HG02884 (cell line): ENCODE measurements at regions not wholly inside any gene's neighbourhood (a gene's known extent, or its start where the extent isn't known, plus 50 kb on each side); places are given as distances from the start of the nearest gene placed in this dataset.

ENCODE experiments used
- ATAC-seq: cut with Tn5 transposase; IDR thresholded peaks from one replicate; pipeline ENCODE4 v1.9.1; 2021; ENCODE audit warnings: mild to moderate bottlenecking, moderate library complexity; ENCODE audit not compliant: unreplicated experiment

- ATAC-seq = no peak
Measured at GRCh38 chr13:75135325-75135825, 346.6 kb downstream of the TBC1D4 start.

GRCh38 chr13:75132701-75133695 lies 349.0 kb downstream of the TBC1D4 start:
- ATAC-seq = no peak

GRCh38 chr13:75129331-75129730 lies 352.6 kb downstream of the TBC1D4 start:
- ATAC-seq = no peak

GRCh38 chr13:75124415-75124814 lies 357.6 kb downstream of the TBC1D4 start:
- no peak for ATAC-seq

GRCh38 chr13:75123428-75123827 lies 358.5 kb downstream of the TBC1D4 start:
- no peak for ATAC-seq

- no peak for ATAC-seq
Measured at GRCh38 chr13:75120085-75120484, 361.9 kb downstream of the TBC1D4 start.

GRCh38 chr13:75115171-75115570 lies 366.8 kb downstream of the TBC1D4 start:
- no peak for ATAC-seq

- ATAC-seq = no peak
Measured at GRCh38 chr13:75103976-75104375, 378.0 kb downstream of the TBC1D4 start.

- ATAC-seq = no peak
Measured at GRCh38 chr13:75102001-75102716, 379.8 kb downstream of the TBC1D4 start.

GRCh38 chr13:75101348-75101747 lies 380.6 kb downstream of the TBC1D4 start:
- ATAC-seq = no peak

GRCh38 chr13:75092143-75092542 lies 389.8 kb downstream of the TBC1D4 start:
- no peak for ATAC-seq

- ATAC-seq = no peak
Measured at GRCh38 chr13:75091718-75092117, 390.3 kb downstream of the TBC1D4 start.

GRCh38 chr13:75090872-75091615 lies 390.9 kb downstream of the TBC1D4 start:
- ATAC-seq = no peak

- no peak for ATAC-seq
Measured at GRCh38 chr13:75088915-75089314, 393.1 kb downstream of the TBC1D4 start.

GRCh38 chr13:75079226-75079625 lies 402.7 kb downstream of the TBC1D4 start:
- no peak for ATAC-seq

- no peak for ATAC-seq
Measured at GRCh38 chr13:75076476-75076875, 405.5 kb downstream of the TBC1D4 start.

GRCh38 chr13:75073786-75074185 lies 408.2 kb downstream of the TBC1D4 start:
- no peak for ATAC-seq

- ATAC-seq = no peak
Measured at GRCh38 chr13:75072891-75073290, 409.1 kb downstream of the TBC1D4 start.

- ATAC-seq = no peak
Measured at GRCh38 chr13:75072368-75072767, 409.6 kb downstream of the TBC1D4 start.

- no peak for ATAC-seq
Measured at GRCh38 chr13:75071796-75072195, 410.2 kb downstream of the TBC1D4 start.

GRCh38 chr13:75071395-75071794 lies 410.6 kb downstream of the TBC1D4 start:
- ATAC-seq = no peak
